GM19397 (cell line): ENCODE measurements at regions not wholly inside any gene's neighbourhood (a gene's known extent, or its start where the extent isn't known, plus 50 kb on each side); places are given as distances from the start of the nearest gene placed in this dataset.
"Not testable (repeated sequence)": the region's sequence is repeated elsewhere in the genome, so short reads cannot be mapped to it uniquely, and the experiment has no call there.

Source experiments
- ATAC-seq: cut with Tn5 transposase; IDR thresholded peaks from one replicate; pipeline ENCODE4 v1.9.1; 2021; ENCODE audit warnings: mild to moderate bottlenecking, moderate library complexity; ENCODE audit not compliant: unreplicated experiment

DNA sequence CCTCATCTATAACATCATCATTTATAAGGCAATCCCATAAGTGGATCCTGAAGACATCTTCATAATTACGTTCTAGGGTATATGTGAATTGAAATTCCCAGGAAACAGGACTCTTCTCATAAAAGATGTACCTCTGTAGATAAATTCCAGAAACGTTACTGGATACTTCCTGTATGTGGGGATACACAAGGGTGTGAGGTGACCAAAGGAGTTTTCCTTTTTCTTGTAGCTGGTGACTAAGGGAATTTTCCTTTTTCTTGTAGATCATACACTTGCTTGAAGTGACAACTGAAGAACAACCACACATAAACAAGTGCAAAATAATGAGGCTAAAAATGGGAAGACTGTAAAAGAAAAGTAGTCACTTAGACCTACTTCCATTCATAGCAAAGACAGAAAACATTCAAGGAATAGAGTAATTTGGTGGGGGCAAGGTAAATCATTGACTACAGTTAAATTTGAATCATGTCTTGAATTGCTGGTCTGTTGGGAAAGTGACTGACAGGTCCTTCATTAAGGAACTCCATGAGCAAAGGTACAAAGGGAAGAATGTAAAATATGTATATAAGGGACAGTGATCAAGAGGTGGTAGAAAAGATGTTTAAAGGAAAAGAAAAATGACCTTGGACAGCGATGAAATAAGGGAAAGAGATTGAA, 53.2 kb upstream of the UBE2E3 start:
- ATAC-seq = no peak

DNA sequence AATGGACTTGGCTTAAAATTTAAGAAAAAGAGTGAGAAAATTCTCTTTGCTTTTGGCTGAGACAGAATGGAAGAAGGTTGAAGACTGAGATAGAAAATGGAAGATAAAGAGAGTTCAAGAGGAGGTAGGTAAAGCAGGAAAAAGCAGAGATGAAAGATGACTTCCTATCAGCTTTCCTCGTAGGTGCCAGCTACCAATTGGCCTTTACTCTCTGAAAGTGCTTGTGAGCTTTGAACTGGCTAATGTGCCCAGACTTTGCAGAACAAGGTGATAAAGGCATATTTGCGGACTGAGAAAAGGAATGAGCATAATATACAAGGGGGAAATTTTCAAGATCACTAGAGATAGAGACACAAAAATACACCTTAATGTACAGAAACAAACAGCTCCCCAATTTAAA, 54.7 kb upstream of the UBE2E3 start:
- ATAC-seq = no peak

DNA sequence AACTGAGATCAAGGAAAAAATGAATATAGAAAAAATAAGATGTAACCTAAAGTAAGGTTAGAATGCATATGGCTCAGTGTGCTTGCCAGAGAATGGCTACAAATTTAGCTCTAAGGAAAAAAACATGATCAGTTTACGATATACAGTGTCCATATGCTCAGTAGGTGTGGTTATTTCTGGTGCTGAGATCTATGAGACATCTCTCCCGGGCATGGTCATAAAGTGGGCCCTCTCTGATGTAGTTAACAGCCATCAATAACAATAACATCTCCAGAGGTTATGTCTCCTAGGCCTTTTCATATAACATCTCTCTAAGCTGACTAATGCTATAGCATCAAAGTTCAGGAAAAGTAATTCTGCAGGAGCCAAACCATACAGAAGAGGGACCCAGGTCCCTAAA, 56.3 kb upstream of the UBE2E3 start:
- ATAC-seq = no peak

GRCh38 chr2:180910831-180911665, 69.4 kb upstream of the UBE2E3 start:
- no peak for ATAC-seq

- no peak for ATAC-seq
Observed at GRCh38 chr2:180907731-180908130, 72.7 kb upstream of the UBE2E3 start.

DNA sequence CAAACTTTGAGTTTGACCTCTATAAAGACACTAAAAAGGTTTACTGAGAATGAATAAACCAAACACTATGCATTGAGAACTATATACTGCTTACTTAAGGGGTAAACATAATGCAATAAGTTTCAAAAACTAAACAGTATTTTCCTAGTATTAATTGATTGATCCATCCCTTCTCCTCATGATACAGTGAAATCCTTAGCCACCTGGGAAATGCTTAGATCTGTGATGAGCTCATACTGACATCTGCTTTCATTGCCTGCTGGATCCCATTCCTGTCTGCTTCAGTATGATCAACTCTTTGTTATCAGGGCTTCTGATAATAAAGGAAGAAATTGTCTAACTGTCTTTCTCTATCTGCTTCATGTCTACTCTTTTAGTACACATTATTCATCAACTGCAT, 74.9 kb upstream of the UBE2E3 start:
- no peak for ATAC-seq

GRCh38 chr2:180905002-180905401, 75.4 kb upstream of the UBE2E3 start:
- ATAC-seq = no peak

DNA sequence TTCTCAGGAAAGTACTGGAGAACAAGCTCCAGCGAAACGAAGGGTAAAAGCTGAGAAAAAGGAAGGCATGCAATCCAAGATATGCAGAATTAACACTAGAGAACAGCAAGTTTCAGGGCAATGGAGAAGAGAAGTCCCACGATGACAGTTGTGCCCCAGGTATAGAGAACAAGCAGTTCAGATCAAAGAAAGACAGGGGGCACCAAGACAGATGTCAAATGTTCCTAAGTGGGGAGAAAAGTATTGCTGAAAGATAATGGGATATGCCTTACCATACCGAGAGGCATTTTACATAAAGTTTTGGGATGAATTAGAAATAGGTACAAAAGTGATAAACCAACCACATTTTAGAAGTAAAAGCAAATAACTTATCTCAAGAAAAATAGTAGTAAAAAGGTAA, 79.1 kb upstream of the UBE2E3 start:
- no peak for ATAC-seq

DNA sequence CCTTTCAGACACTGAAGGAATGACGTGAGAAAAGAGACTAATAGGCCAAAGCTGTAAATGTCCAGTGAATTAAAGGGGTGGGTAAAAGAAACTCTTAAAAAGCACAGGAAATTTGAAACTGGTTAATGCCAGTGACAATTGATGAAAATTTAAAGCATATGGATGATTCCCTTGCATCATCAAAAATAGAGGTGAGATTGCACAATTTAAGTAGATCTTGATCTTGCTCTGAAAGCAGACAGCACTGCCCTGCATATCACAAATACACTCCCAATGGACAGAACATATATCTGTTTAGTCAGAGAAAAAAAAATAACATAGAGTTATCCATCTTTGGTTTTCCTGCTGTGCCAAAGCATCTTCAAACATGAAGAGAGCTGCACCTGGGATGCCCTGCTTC, 86.7 kb upstream of the UBE2E3 start:
- ATAC-seq = no peak

- no peak for ATAC-seq
Observed at GRCh38 chr2:180892091-180892490, 88.3 kb upstream of the UBE2E3 start.

DNA sequence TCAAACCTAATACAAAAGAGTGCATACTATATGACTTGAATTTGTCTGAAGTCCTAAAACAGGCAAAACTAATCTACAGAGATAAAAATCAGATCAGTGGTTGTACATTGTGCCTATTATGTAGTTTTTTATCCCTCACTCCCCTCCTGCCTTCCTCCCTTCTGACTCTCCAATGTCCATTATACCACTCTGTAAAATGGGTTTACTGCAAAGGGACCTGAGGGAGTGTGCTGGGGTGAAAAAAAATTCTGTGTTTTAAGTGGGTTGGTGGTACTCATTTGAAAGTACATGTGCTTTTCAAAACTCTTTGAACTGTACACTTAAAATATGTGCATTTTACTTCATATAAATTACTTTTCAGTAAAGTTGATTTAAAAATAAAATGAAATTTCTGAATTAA, 89.0 kb upstream of the UBE2E3 start:
- ATAC-seq = no peak

GRCh38 chr2:180890781-180891180, 89.6 kb upstream of the UBE2E3 start:
- ATAC-seq = no peak

DNA sequence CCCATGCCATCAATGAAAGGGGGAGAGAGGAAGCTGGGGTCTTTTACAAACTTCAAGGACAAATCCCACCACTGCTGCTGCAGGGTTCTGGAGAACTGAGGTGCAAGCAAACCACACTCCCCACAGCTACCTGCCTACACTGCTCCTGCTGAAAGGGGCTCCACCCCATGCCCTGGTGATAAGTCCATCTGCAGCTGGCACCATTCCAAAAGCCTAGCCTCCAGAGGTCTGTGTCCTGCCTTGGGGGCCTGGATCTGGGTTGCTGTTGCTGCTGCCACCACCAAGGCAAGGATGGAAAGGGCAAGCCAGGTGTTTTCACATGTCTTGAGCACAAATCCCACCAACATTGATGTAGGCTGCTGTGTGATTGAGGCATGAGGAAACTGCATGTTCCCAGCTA, 97.4 kb upstream of the UBE2E3 start:
- ATAC-seq = no peak

GRCh38 chr2:180876506-180876905, 103.9 kb upstream of the UBE2E3 start:
- no peak for ATAC-seq

DNA sequence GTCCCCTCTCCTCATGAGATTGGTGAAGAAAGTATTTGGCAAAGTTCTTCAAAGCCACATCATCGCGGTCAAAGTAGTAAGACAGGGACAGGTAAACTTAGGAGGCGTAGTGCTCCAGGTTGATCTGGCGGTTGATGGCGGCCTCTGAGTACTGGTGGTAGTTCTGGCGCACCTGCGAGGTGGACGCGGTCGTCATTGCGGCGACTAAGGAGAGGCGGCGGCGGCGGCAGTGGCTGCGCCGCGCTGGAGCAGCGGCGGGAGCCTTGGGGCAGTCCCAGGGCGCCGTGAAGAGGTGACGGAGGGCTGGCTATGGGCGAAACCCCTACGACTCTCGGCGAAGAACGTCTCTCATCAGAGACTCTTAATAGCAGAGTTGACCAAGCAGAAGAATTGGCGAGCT, 107.2 kb upstream of the UBE2E3 start:
- ATAC-seq = no peak

GRCh38 chr2:180872781-180873180, 107.6 kb upstream of the UBE2E3 start:
- ATAC-seq = not testable (repeated sequence)

GRCh38 chr2:180872255-180872654, 108.2 kb upstream of the UBE2E3 start:
- no peak for ATAC-seq

- ATAC-seq = no peak
Observed at GRCh38 chr2:180871649-180872048, 108.8 kb upstream of the UBE2E3 start.

- no peak for ATAC-seq
Observed at GRCh38 chr2:180849851-180850250, 130.6 kb upstream of the UBE2E3 start.

GRCh38 chr2:180848393-180848792, 132.0 kb upstream of the UBE2E3 start:
- ATAC-seq = no peak

DNA sequence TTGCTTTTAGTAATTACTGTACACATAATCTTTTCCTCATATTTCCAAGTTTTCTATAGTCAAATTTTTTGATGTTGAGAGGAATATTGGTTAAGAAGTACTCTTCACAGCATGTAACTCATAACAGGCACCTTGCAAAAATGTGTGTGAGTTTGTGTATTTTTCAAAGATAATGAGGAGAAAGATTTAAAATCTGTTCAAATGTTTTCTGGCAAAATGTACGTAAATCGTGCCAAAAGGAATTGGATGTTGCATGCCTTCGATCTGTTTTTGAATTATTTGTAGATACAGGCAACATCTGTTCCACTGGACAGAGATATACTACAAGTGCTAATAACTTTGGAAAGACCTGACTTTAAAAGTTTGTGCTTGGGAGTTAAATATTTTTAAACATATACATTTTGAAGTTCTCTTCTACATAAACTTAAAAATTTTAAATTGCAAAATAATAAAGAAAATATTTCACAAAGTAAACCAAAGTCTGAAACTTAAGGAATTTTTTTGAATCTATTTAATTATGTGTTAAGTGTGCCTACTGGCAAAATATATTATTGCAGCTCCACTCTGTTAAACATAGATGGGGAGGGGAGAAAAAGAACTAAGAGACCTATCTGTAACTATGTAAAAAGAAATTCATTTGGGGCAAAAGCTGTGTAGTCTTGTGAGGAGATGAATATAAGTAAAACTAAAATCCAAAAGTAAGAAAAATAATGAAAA, 133.5 kb upstream of the UBE2E3 start:
- ATAC-seq = no peak

DNA sequence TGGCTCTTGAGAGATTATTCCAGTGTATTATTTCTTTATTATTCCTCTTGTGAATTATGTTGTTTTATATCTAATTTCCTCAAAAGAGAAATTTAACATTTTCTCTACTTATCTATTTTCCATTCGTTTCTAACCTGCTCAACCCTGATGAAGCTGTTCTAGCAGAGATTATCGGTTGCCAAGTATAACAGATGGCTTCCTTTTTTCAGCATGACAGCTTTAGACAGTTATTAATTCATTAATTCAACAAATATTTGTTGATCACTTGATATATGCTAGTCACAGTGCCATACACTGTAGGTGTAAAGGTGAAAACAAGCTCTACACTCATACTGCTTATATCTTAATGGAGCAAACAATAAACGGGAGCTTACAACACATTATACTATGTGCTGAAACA, 137.9 kb upstream of the UBE2E3 start:
- ATAC-seq = no peak
